Embryonic facial prominence (tissue), 1 donor: ENCODE measurements at regions not wholly inside any gene's neighbourhood (a gene's known extent, or its start where the extent isn't known, plus 50 kb on each side); places are given as distances from the start of the nearest gene placed in this dataset.
"Not testable (repeated sequence)": the region's sequence is repeated elsewhere in the genome, so short reads cannot be mapped to it uniquely, and the experiment has no call there.

Source experiments
- DNase-seq: peaks from one replicate; pipeline ENCODE4 v3.0.0-alpha.2; 2016; ENCODE audit errors: extremely low spot score

DNA sequence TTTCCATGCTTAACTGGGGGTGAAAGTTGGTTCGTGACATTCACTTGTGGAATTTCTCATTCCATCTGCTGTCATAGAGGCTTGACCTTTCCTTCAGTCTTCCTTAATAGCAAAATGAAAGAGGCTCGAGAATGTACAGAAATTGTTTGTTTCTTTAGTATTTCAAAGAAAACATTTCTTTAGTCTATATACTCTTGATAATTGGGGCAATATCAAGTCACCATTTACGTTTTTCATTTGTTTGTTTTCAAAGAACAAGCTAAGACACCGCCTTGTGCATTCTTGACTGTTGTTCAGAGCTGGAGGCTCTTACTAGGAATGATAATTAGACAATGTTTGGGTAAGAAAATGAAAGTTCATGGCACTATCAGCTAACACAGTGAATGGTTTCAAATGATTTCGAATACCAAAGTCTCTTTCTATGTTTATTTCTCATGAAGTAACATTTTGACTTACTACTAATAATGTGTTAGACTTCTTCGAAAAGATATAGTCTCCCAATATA is 835.4 kb downstream of the SEMA5A start:
- DNase-seq: no peak

DNA sequence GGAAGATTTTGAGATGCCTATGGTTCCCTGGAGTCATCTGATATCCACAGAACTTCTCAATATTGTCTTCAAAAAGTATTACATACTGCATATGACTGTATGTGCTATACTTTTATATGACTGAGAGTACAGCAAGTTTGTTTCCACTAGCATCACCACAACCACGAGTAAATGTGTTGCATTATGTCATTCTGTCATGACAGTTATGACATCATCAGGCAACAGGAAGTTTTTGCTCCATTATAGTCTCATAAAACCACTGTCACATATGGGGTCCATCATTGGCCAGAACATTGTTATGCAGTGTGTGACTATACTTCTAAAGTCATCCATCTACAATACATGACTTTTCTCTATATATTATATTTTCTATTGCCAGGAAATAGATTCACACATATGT is 831.7 kb downstream of the SEMA5A start:
- DNase-seq: no peak

DNA sequence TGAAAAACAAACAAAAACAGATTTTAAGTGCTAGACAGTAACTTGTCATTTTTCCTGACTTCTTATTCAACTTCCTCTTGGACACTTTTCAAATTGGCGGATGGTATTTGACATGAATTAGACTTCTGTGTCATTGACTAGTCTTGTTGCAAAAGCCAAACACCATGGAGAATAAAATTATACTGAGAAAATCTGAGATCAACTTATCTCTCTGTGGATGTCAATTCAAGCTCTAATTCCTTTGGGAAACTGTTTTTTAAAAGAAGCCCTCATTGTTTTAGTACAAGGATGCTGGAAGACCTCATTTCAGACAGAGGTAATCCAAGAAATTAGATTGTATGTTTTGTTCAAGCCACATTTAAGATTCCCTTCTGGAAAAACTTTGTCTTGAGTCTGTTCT is 831.0 kb downstream of the SEMA5A start:
- DNase-seq: no peak

DNA sequence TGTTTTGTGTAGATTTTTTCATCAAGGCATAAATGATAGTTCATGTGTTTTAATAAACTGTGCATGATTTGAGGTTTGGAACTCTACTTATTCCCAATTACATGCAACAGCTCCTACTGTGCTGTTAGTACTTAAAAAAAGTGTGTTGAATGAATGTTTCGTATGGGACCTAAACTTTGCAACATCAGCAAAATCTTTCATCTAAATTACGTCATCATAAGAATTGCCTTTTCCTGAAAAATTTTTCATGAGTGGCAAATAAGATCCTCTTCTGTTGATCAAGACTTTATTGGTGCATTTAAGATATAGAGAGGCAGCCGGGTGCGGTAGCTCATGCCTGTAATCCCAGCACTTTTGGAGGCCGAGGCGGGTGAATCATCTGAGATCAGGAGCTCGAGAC is 826.1 kb downstream of the SEMA5A start:
- no peak for DNase-seq

DNA sequence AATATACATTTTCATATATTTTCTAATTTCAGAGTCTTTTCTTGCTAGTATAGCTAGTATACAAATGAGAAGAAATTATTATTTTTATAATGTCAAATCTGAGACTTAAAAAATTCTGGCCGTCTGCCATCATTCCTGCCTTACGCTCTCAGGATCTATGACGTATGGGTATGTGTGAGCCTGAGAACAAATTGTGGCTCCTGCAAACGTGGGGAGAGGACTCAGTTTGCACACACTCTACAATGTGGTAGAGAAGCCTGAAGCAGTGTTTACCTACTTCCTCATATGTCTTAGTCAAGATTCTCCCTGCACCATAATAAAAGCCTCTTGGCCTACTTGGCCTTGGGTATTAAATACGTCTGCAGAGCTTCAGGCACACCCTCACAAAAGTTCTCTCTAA is 825.4 kb downstream of the SEMA5A start:
- DNase-seq: no peak

DNA sequence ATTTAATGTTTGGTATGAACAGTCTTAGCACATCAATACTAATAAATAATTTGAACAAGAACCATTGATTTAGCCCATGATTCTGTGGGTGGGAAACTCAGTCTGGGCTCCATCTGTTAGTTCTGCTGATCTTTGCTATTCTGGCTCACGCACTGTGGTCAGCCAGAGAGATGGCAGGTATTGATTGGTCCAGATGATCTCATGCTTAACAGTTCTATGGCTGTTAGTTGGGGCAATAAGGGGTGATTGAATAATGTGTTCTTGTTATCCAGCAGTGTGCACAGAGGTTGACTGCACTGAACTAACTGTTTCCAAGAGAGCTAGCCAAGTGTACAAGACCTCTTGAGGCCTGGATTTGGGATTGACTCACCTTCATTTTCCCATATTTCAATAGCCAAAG is 824.3 kb downstream of the SEMA5A start:
- no peak for DNase-seq

DNA sequence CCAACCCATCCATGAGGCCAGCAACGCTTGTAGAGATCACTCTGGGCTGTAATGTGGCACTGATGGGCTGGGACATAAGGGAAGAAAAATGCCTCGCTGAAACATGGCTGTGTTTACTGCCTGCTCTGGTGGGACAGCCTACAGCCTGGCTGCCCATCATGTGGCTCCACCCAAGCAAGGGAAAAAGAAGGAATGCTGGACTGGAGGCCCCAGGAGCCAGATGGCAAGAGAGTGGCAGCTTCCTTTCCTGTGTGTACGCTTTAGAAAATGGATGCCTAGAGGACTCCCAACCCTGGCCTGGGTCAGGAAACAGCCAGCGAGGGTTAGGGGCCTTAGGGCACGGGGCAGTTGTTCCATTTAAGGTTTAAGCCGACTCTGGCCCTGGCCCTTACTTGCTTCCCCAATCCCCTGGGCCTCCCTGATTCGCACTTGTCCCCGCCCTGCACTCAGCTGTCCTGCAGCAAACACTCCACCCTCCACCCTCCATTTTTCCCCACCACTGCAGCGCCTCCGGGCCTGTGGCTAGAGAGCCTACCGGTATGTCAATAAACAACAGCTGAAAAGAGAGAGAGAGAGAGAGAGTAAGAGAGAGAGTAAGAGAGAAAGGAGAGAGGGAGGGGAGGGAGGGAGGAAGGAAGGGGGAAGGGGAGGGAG is 819.4 kb downstream of the SEMA5A start:
- DNase-seq: no peak

DNA sequence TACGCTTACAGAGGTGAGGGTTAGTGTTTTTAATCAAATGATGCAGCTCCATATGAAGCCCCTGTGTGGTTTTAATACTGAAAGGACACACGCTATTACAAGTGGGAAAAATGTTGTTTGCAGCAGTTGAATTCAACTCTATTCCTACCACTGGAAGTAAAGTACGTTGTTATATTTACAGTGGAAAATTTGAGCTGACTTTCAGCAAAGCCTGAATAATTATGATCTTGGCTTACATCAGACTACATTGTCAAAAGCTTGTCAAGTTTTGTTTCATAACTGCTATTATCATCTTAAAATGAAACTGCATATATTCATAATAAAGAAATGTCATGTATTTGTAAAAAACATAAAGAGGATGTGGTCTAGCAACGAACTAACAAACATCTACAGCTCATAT is 818.5 kb downstream of the SEMA5A start:
- DNase-seq: no peak

DNA sequence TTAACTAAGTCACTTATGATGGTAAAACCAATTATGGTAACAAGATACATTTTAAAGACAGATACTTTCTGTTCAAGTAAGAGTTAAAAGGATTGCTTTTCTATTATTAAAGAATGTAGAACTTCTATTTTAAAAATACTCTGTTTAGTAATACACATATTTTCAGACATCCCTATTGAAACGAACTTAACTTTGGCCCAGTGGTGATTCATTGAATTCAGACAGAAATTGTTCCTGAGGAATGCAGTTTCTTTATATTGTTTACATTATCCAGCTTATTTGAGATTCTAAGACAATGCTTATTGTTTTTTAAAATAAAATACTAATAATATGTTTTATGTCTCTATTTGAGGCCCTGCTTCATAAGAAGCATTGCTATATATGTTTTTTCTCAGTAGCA is 816.4 kb downstream of the SEMA5A start:
- DNase-seq: no peak

DNA sequence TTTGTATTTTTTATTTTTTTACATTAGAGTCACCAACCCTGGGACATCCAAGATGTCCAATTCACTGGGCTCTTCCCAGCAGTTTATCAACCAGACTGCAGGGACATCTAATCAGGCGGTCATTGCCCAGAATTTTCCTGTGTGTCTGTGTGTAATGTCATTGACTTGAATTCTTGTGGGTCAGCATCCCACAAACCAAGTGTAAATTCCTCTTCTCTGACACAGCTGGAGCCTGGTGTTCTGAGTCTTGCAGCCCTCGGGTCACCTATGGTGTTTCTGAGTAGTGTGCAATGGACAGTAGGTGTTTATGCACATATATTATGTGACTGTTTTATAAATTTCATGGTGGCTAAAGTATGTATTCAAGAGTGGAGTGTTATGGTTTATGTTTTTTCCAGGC is 815.7 kb downstream of the SEMA5A start:
- DNase-seq: no peak

DNA sequence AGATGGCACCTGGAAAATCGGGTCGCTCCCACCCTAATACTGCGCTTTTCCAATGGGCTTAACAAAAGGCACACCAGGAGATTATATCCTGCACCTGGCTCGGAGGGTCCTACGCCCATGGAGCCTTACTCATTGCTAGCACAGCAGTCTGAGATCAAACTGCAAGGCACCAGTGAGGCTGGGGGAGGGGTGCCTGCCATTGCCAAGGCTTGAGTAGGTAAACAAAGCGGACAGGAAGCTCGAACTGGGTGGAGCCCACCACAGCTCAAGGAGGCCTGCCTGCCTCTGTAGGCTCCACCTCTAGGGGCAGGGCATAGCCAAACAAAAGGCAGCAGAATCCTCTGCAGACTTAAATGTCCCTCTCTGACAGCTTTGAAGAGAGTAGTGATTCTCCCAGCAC is 814.8 kb downstream of the SEMA5A start:
- not testable (repeated sequence) for DNase-seq

DNA sequence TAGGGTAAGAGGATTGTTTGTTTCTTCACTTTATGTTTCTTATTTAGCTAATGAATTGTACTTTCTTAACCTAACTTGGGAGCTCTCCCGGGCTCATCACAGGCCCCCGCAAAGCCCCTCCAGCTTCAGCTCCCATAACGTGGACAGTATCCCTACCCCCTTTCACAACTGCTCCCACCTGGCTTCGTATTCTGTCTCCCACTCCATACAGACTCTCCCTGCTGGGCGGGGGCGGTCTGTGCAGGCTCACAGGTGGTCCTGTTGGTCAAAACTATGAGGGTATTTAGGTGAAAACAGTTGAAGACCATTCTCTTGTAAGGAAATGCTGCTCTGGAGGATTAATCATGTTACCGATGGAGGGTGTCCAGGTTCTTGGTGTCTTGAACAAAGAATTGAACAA is 805.3 kb downstream of the SEMA5A start:
- no peak for DNase-seq

DNA sequence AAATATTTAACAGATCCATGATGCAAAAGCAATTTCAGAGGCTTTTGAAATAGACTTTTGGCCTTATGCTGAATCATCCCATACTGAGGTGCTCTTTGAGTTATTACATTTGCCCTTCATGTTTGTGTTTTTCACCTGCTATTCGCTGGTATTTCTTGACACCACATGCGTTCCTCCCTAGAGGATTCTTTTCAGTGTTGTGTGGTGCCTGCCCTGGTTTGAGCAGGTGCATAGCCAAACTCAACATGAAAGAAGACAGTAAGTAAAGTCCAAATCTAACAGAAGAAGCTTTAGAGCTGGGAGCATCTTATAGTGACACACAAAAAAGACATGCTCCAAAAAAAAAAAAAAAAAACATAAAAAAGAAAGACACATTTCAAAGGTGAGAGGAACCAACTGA is 796.3 kb downstream of the SEMA5A start:
- no peak for DNase-seq

DNA sequence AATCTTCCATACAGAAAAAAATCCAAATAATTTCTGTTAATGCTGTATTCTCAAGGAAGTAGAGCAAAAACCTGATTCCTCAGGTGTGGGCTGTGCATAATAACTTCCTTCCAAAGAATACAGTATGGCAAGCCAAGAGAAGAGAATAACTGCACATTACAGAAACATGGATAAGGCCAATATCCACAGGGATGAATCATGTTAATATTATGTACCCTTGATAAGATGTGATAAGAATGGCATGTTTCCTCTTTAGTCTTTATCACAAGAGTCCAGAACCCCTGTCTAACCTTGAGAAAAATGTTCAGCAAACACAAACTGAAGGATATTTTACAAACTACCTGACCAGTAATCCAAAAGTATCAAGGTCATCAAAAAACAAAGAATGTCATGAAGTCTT is 795.8 kb downstream of the SEMA5A start:
- no peak for DNase-seq

DNA sequence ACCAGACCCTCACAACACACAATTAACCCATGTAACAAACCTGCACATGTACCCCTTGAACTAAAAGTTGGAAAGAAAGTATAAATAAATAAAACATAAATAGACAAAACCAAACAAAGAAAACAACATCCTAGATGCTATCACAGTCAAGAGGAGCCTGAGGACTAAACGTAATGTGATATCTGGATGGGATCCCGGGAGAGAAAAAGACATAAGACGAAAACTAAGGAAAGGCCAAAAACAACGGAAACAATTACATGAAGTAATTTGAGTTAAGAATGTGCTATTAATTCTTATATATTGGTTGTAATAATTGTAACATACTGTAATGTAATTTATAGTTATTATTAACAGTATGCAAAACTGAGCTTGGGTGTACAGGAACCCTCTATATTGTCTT is 793.9 kb downstream of the SEMA5A start:
- no peak for DNase-seq

DNA sequence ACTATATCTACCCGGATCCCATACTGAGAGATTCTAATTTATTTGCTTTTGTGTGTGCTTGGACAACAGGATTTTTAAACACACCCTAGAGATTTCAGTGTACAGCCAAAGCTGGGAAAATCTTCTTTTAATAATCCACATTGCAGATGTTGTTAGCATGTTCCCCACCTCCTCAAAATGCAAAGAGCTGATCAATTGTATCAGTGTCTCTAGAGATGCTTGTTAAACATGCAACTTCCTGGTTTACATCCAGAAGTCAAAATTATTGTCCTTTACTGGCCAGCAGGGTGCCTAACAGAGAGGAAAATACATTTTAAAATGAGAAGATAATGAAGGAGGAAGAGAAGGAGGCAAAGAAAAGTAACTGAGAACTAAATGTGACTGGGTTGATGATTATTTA is 793.3 kb downstream of the SEMA5A start:
- DNase-seq: no peak

DNA sequence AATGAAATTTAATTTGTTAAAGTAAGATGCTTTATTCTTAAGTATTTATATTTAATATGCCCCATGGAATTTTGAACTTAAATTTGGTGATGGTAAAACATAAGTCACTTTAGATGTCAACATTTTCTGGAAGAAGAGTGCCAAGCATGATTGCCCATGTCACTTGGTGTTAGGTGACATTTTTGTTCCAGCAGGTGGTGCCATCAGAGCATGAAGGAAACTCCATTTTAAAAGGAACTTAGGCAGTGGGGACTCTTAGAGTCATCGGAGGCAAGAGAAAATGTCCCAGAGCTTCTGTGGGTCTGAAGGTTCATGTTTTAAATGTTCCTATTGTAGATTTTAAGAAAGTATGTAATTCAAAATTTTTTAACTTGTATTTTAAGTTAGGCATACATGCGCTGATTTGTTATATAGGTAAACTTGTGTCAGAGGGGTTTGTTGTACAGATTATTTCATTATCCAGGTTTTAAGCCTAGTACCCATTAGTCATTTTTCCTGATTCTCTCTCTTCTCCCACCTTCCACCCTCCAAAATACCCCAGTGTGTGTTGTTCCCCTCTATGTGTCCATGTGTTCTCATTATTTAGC is 789.3 kb downstream of the SEMA5A start:
- no peak for DNase-seq

DNA sequence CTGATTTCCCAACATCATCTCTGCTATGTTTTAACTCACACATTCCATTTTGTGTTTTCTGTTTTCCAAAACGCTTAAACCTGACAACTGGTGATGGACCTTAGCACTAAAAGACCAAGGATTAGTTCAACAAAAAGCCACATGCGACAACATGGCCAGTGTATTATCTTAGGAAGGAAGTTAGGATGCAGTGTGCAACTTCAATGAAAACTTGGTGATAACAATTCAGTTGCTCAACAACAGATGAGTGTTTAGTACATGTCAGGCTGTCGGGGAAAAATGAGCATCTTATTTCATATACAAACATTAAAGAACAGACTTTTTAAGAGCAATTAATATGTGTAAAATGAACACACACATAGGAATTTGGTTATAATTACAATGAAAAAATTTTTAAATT is 780.0 kb downstream of the SEMA5A start:
- DNase-seq: no peak

DNA sequence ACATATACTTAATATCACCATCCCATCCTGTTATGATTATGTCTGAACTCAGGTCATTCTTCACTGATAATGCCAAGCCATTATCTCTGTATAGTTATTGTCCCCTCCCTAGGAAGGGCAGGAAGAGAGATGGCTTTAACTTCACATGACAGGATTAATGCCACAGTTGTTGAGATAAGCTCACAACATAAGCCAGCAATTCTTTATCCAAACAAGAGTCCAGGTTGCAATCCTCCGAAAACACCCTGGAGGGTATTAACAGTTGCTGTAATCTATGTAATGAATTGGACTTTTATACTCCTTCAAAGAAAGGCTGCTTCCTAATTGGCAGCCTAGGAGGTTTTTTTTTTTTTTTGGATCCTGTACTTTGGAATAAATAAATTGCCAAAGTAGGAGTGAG is 779.4 kb downstream of the SEMA5A start:
- DNase-seq: no peak

DNA sequence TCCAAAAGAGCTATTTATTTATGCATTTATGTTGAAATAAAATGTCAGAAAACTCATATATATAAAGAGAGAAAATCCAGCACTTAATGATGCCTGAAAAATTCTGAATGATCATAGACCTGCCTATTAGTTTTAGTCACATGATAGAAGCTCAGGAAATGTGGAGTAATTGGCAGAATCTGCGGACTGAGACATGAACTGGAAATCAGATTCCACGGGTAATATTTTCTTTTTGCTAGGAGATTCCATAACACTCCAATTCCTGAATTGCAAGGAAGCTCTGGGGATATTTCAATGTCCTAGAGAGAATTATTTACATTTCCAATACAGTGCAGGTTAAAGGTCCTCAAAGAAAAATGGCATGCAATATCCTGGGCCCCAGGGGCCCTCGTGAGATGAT is 778.8 kb downstream of the SEMA5A start:
- no peak for DNase-seq

DNA sequence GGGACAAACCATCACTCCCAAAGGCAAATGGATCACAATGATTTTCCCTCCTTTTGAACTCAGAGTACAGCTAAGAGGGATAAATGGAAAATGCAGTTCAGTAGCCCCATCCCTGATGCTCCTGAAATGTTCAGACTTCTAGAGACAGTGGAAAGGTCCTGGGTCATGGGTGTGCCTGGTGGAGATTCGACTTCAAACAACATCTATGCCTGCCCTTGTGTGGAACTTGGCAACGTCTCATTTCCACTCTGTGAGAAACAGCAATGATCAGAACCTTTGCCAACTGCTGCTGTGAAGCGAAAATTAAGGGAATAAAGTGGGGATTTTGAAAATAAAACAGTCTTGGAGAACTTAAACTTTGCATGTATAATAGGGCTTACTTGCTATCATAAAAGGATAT is 778.1 kb downstream of the SEMA5A start:
- DNase-seq: no peak

DNA sequence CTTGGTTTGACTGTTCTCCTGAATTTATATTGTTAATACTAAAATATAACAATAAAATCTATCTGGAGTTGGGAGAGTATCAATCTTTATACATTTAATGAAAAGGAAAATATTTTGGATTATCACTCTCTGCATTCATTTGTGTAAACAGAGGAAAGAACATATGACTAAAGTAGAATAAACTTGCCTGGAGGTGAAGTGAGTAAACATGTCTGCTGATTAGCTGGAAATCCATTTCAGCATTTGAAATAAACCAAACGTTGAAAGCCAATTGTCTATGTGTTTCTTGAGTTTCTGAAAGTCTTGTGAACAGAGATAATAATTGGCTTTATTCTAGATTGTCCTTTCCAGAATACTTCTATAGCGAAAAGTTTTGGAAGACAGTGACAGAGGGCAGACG is 776.2 kb downstream of the SEMA5A start:
- no peak for DNase-seq

DNA sequence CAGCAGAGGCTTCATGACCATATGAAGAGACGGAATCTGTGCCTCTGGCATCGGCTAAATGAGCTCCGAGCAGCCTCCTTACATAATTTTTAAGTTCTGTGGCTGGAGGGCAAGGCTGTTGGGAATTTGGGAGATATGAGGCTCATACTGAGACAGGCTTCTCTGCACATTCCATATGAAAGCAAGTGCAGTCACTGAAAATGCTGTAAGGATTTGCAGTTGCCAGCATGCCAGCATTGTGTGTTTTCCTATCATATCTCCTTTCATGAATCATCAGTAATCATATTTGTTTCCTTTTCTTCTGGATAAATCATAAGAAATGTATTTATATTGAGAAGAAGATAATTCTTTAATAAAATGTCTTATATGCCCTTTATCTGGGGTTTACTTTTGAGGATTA is 775.4 kb downstream of the SEMA5A start:
- no peak for DNase-seq

DNA sequence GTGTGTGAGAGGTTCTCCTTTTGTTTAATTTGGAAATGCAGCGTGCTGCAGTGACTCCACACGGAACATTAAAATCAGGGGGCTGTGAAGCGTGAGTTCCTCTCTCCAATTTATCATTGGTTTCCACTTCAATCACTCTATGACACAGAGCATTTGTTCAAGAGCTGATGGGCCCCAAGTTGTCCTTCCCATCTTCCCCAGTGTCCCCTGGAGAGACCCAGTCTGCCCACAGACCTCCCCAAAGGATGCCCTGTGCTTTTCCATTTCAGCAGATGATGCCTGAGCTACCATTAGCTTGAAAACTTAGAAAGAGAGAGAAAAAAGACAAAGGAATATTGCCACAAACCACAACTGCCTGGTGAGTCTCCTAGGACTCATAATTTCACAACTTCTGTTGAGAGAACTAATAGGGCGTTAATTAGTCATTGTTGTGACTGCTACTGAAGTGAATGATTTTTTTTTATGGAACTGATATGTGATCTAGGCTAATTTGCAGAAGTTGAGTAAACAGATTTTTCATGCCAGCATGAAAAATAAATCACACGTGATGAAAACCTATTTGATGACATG is 772.7 kb downstream of the SEMA5A start:
- no peak for DNase-seq
